SK-N-DZ (cell line): ENCODE measurements at regions not wholly inside any gene's neighbourhood (a gene's known extent, or its start where the extent isn't known, plus 50 kb on each side); places are given as distances from the start of the nearest gene placed in this dataset.
"Not testable (repeated sequence)": the region's sequence is repeated elsewhere in the genome, so short reads cannot be mapped to it uniquely, and the experiment has no call there.

ENCODE experiments used
- DNase-seq: peaks from one replicate; pipeline ENCODE4 v3.0.0-alpha.2; 2015; ENCODE audit warnings: low spot score

DNA sequence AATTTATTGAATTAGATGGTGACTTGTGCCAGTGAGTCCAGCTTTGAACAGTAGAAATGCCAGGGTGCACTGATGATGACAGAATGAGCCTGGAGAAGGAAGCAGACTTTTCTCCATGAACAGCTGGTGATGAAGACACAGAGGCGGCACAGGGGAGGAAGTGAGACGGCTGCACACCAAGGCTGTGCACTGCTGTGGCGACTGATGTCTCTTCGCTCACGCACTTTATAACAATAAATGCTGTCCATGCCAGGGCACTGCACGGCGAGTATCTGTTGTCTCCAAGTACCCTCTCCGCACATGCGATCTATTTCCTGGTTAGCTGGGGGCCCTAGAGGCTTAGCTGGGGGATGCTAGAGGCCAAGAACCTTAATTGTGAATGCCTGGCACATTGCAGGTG lies 175.2 kb downstream of the TMEM200C start:
- no peak for DNase-seq

DNA sequence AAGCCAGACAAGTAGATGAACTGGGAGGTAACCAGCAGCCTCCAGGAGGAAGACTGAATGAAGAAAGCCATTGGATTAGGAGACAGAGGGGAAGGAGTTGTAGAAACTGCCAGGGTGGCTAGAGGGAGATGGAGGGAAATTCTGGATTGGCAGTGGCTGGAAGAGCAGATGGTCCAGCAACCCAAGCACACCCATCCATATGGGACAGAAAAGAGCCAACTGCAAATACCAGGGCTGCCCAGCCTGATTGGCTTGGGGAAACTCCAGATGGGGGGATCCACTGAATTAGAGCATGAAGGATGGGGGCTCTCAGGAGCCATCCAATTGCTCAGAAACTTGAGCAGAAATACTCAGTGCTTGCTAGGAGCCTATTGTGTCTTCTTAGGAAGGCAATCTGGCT lies 173.5 kb upstream of the EPB41L3 start:
- no peak for DNase-seq

DNA sequence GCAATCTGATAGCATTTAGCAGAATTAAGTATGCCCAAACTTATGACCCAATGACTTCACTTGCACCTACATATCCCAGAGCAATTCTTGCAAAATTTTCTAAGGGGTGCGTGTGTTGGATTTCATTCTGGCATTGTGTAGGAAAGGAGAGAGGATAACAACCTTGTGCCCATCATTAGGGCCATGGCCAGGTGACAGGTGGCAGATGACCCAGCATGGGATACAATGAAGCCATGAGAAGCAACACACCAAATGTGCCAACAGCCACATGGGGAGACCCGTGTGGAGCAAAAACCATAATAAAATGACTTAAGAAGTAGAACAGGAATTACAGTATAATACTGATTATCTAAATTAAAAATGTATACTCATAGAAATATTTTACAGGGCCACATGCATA lies 166.9 kb upstream of the EPB41L3 start:
- no peak for DNase-seq

GRCh38 chr18:5710235-5710634 lies 166.4 kb upstream of the EPB41L3 start:
- no peak for DNase-seq

GRCh38 chr18:5709476-5710095 lies 165.8 kb upstream of the EPB41L3 start:
- no peak for DNase-seq

DNA sequence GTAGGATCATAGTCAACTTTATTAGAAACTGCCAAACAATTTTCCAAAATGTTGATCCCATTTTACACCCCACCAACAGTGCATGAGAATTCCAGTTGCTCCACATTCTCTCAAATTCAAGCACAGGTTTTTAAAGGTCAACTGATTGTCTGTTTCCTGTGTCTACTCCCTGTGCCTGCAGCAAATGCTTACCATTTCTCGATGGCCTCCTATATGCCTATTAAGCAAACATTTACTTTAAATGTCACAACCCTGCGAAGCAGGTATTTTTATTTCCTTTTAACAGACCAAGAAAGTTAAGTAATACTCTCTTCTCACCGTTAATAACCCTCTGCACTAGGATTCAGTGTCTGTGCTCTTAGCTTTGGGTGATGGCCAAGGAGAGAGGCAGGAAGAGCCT lies 163.8 kb upstream of the EPB41L3 start:
- DNase-seq: no peak

- no peak for DNase-seq
Measured at GRCh38 chr18:5705393-5705792, 161.6 kb upstream of the EPB41L3 start.

DNA sequence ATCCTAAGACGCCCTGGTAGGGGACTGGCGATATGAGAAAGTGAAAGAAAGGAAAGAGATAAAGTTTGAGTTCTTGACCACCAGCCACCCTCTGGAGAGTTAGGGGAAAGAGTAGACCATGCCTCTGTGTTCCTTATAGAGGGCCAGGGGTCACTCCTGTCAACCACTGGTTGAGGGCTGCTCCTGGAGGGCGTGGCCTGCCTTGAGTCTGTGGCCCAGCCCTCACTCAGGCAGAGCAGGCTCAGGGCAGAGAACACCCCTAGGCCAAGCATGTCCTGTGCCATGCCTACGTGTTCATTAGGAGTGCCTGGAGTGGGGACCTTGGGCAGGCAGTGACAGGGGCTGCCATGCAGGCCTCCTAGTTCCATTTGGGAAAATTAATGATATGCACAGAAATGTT lies 161.1 kb upstream of the EPB41L3 start:
- no peak for DNase-seq

- not testable (repeated sequence) for DNase-seq
Measured at GRCh38 chr18:5702016-5702415, 158.2 kb upstream of the EPB41L3 start.

GRCh38 chr18:5693699-5694294 lies 150.0 kb upstream of the EPB41L3 start:
- no peak for DNase-seq

DNA sequence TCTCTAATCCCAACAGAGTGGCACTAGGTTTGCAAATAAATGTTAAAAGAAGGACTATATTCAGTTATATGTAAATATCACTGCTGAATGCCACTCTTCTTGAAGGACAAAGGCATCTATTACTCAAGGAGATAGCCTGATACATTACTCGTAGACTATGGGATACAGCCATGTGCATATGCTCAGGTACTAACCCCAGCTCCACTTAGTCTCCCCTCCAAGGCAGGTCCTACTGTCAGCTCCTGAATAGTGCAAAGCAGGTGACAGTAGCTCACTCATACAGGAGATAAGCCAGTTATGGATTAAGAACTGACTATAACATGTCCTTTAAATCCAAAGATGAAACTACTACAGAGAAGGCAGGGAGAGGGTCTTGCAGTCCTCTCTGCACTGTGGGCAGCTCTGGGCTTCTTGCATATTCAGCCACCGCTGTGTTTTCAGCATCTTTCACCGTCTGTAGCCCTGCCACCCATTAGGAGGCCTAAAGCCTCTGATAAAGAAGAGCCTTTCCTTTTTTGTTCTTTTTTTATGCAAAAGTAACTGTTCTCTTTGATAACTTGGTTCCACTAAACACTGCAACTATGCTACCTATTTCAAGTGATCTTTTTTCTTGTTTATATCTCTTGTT lies 135.1 kb upstream of the EPB41L3 start:
- DNase-seq: no peak

- DNase-seq: no peak
Measured at GRCh38 chr18:5678278-5678677, 134.5 kb upstream of the EPB41L3 start.

- no peak for DNase-seq
Measured at GRCh38 chr18:5673616-5674015, 129.8 kb upstream of the EPB41L3 start.

GRCh38 chr18:5669585-5669984 lies 125.8 kb upstream of the EPB41L3 start:
- DNase-seq: no peak

- no peak for DNase-seq
Measured at GRCh38 chr18:5668087-5668715, 124.4 kb upstream of the EPB41L3 start.

GRCh38 chr18:5667356-5667755 lies 123.6 kb upstream of the EPB41L3 start:
- DNase-seq: no peak

- DNase-seq: no peak
Measured at GRCh38 chr18:5662586-5663090, 118.8 kb upstream of the EPB41L3 start.

GRCh38 chr18:5661179-5661578 lies 117.4 kb upstream of the EPB41L3 start:
- DNase-seq: no peak

DNA sequence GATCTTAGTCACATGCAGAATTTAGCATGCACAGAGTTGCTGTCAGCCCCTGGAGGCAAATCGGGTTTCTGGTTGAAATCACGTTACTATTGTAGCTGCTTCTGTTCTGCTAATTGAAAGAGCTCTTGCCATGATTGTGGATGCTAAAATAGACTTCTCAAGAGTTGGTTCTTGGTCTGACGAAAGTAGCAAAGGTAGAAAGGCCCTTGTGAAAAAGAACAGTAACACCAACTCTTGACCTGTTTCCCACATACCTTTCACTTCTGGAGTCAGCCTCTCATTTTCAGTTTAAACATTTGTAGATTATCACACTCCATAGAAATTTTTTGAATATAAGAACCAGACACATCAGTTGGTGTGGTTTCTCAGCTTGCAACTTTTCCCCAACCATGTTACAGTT lies 110.0 kb upstream of the EPB41L3 start:
- DNase-seq: no peak

DNA sequence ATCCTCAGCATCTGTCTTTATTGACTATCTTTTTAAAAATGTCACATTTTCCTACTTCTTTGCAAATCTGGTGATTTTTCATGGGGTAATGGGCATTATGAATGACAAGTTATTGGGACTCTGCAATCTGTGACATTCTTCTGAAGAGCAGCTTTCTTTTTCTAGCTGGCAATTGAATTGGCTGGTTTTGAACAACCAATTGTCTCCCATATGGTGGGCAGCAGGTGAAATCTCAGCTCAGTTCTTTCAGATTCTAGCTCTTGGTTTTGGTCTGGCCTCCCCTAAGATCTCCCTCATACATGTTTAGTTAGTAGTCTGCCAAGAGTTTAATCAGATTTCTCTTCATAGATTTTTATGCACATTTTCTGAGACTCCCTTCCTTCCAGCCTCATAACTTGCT lies 107.9 kb upstream of the EPB41L3 start:
- no peak for DNase-seq

- no peak for DNase-seq
Measured at GRCh38 chr18:5649439-5649838, 105.6 kb upstream of the EPB41L3 start.

DNA sequence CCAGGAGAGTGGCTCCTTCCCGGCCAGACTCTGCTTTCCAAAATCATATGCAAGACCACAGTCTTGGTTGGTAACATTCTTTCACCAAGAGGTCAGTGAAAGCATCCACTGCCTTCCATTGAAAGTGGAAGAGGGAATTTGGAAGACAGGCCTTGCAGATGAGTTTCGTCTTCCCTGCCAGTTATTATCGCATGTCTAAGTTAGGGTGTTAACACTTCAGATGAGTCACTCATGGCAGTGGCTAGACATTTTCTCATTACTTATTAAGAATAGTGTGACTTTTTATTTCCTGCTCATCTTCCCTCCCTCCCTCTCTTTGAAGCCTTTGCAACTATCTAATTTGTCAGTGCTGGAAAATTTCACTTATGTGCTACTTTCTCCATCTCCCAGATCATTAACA lies 102.9 kb upstream of the EPB41L3 start:
- DNase-seq: no peak

GRCh38 chr18:5643288-5643687 lies 99.5 kb upstream of the EPB41L3 start:
- no peak for DNase-seq
